ENCODE measurements at regions not wholly inside any gene's neighbourhood (a gene's known extent, or its start where the extent isn't known, plus 50 kb on each side); places are given as distances from the start of the nearest gene placed in this dataset.

DNA sequence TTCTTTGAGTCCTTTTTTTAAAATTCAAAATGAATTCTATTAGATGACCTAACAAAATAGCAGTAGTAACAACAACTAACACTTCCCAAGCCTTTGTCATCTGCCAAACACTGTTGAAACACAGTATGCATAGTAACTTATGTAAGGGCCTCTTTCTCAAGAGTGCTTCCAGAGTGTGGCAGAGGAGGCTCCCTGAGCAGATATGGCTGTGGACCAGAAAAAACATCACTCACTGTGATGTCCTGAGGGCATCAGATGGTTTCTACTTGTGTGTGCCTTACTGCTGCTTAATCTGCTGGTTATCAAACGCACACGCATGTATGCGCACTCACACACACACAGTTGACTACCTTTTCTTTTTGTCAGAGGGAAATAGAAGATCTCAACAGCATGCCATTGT is 110.8 kb downstream of the DLEU7 start:
- no peak overlapping the region for H3K4me3 Mint-ChIP-seq
- H3K36me3 Mint-ChIP-seq (ENCODE audit: low read depth): peaks cover 27% of the 10 kb centered on the region
- H3K4me1 Mint-ChIP-seq: no peaks in the 10 kb centered on the region
- H3K27me3 Mint-ChIP-seq (ENCODE audit: low read depth, poor library complexity): no peaks in the 10 kb centered on the region
- no peak for DNase-seq
- peaks cover 32% of the 10 kb centered on the region for H3K9me3 Mint-ChIP-seq
- TF ChIP-seq, protein P1, sequence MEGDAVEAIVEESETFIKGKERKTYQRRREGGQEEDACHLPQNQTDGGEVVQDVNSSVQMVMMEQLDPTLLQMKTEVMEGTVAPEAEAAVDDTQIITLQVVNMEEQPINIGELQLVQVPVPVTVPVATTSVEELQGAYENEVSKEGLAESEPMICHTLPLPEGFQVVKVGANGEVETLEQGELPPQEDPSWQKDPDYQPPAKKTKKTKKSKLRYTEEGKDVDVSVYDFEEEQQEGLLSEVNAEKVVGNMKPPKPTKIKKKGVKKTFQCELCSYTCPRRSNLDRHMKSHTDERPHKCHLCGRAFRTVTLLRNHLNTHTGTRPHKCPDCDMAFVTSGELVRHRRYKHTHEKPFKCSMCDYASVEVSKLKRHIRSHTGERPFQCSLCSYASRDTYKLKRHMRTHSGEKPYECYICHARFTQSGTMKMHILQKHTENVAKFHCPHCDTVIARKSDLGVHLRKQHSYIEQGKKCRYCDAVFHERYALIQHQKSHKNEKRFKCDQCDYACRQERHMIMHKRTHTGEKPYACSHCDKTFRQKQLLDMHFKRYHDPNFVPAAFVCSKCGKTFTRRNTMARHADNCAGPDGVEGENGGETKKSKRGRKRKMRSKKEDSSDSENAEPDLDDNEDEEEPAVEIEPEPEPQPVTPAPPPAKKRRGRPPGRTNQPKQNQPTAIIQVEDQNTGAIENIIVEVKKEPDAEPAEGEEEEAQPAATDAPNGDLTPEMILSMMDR (IDR thresholded peaks at IDR 0.05): no peak
- H3K27ac Mint-ChIP-seq: no peak overlapping the region

DNA sequence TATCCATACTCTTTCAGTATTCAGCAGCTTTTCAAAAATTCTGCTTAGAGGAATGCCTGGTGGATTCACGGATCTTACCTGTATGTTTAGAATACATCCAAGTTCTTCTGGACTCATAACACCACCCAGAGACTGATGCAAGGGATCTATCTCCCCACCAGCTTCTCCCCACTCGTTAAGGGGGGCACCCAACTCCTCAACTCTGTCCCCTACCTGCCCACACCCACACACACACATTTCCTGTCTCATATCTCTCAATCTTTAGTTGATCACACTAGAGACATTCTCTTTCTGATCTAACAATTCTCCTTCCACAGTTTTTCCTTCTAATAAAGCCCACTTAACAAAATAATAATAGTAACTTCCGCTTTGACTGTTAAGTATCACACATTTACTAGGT is 110.1 kb downstream of the DLEU7 start:
- Mint-ChIP-seq H3K27me3 (ENCODE audit: low read depth, poor library complexity) (no peaks in the 10 kb centered on the region), H3K27ac (no peak overlapping the region), H3K4me3 (no peak overlapping the region), H3K36me3 (ENCODE audit: low read depth) (peaks cover 27% of the 10 kb centered on the region), H3K4me1 (no peaks in the 10 kb centered on the region), H3K9me3 (peaks cover 32% of the 10 kb centered on the region)
- TF ChIP-seq, protein P1 (IDR thresholded peaks at IDR 0.05): no peak
- no peak for DNase-seq

DNA sequence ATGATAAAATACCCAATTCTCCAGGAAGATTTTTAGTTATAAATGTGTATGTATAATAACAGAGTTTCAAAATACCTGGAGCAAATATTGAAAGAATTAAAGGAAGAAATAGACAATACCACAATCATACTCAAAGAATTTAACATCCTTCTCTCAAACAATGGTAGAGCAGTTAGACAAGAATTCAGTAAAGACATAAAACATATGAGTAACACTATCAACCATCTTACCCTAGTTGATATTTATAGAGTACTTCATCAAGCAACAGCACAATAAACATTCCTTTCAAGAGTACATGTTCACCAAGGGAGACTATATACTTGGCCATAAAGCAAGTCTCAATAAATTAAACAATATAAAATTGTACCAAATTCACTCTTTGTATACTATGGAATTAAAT is 108.4 kb downstream of the DLEU7 start:
- TF ChIP-seq, protein P1 (IDR thresholded peaks at IDR 0.05): no peak
- DNase-seq: no peak
- Mint-ChIP-seq H3K9me3 (peaks cover 21% of the 10 kb centered on the region), H3K36me3 (ENCODE audit: low read depth) (peaks cover 22% of the 10 kb centered on the region), H3K27ac (no peak overlapping the region), H3K4me3 (no peak overlapping the region), H3K4me1 (no peaks in the 10 kb centered on the region), H3K27me3 (ENCODE audit: low read depth, poor library complexity) (no peaks in the 10 kb centered on the region)

DNA sequence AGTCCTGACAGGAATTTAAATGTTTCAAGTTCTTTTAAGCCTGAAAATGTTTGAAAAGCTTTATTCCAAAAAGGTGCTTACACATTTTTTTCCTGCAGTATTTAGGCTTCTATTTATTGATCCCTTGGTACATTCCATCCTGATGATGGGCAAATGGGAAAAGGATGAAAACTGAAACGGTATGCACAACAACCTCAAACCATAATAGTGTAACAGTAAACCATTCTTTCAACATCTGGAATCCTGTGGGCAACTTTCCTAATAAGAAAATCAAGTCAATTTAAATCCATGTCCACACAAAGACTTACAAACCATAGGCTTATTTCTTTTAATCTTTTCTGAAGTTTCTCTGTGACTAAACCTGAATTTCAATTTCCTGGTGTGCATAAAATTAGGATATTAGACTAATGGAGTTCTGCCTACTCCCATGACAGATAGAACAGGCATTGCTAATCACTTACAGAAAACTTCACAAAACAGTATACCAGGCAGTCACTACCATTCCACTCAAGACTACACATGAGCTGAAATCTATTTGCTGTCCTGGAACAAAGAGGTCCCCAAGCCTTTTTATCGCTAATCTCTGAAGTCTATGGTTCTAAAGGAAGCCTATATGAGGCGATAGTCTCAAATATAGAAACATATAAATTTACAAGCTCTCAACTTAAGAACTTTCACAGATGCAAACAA is 103.3 kb downstream of the DLEU7 start:
- H3K4me1 Mint-ChIP-seq: no peaks in the 10 kb centered on the region
- TF ChIP-seq, protein P1 (IDR thresholded peaks at IDR 0.05): no peak
- DNase-seq: no peak
- H3K27ac Mint-ChIP-seq: no peak overlapping the region
- H3K27me3 Mint-ChIP-seq (ENCODE audit: low read depth, poor library complexity): no peaks in the 10 kb centered on the region
- no peak overlapping the region for H3K4me3 Mint-ChIP-seq
- no peaks in the 10 kb centered on the region for H3K36me3 Mint-ChIP-seq (ENCODE audit: low read depth)
- peaks cover 3% of the 10 kb centered on the region for H3K9me3 Mint-ChIP-seq

DNA sequence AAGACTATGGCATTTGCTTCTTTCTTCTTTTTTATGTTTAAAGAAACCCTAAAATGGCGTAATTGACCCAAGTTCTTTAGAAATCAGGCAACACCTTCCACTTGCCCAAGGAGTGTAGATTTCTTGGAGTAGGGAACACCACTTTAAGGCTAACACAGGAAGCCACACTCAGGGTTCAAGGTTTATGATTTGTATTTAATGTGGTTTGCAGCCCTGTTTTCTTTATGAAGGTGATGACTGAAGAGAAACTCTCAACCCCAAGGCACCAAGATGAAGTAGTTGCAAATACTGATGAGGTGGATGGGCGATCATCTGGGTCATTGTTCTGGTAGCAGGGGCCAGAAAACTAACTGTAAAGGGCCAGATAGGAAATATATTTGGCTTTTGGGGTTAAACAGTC is 101.1 kb downstream of the DLEU7 start:
- TF ChIP-seq, protein P1 (IDR thresholded peaks at IDR 0.05): no peak
- Mint-ChIP-seq H3K9me3 (peaks cover 3% of the 10 kb centered on the region), H3K4me1 (no peaks in the 10 kb centered on the region), H3K27ac (no peak overlapping the region), H3K4me3 (no peak overlapping the region), H3K27me3 (ENCODE audit: low read depth, poor library complexity) (no peaks in the 10 kb centered on the region), H3K36me3 (ENCODE audit: low read depth) (no peaks in the 10 kb centered on the region)
- DNase-seq: no peak

DNA sequence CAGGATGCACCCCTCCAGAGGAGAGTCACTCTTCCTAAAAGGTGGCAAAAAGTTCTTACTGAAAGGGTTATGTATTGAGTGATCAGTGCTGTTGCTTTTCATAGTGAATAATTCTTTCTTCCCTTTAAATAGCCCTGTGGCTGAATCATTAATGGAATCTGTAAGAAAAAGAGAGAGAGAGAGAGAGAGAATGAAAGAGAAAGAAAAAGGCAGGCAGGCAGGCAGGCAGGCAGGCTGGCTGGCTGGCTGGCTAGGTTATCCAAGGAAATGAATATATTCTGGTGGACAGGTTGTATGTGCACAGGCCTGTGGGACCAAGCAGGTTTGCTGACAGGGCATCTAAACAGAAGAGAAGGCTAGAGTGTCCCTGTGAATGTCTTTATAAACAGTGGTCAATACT is 100.5 kb downstream of the DLEU7 start:
- H3K4me3 Mint-ChIP-seq: no peak overlapping the region
- H3K27me3 Mint-ChIP-seq (ENCODE audit: low read depth, poor library complexity): no peaks in the 10 kb centered on the region
- H3K4me1 Mint-ChIP-seq: no peaks in the 10 kb centered on the region
- no peak for DNase-seq
- H3K36me3 Mint-ChIP-seq (ENCODE audit: low read depth): no peaks in the 10 kb centered on the region
- H3K27ac Mint-ChIP-seq: no peak overlapping the region
- TF ChIP-seq, protein P1 (IDR thresholded peaks at IDR 0.05): no peak
- peaks cover 3% of the 10 kb centered on the region for H3K9me3 Mint-ChIP-seq

Data from nephron progenitor cell (in vitro differentiated cells).